ENCODE measurements at regions not wholly inside any gene's neighbourhood (a gene's known extent, or its start where the extent isn't known, plus 50 kb on each side); places are given as distances from the start of the nearest gene placed in this dataset.

DNA sequence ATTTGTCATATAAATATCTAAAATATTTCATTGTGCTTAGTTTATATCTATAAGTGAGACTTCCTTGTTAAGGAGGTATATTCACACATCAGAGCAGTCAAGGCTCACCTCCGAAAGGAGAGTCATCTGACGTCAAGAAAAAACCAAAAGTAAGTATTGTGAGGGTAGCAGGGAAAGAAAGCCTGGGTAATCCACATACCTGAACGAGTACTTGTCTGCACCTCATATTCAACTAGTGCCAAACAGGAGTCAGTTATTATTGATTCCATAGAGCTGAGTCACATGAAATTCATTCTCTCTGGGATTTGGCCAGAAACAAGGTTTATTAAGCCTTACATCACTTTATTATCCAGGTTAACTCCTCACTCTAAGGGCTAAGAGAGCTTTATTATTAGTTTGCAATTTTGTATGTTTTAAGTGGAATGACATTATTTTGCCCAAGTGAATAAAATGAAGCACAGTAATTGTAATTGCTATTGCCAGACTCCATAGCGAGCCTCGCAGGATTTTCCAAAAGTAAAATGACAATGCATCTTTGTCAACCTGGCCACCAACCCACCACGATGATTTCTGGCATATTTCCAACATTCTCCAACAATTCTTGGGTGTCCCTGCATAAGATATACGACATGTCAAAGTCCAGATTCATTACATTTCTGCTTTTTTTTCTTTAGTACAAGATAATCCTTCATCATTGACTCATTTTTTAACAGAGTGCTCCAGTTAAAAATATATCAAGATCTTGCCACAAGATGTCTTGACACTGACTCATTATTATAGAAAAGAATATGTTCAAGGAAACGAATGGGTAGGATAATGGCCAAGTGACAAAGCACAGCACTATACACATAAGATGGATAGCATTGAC lies 1210.4 kb upstream of the ACVR2A start:
- TF ChIP-seq, protein P1, sequence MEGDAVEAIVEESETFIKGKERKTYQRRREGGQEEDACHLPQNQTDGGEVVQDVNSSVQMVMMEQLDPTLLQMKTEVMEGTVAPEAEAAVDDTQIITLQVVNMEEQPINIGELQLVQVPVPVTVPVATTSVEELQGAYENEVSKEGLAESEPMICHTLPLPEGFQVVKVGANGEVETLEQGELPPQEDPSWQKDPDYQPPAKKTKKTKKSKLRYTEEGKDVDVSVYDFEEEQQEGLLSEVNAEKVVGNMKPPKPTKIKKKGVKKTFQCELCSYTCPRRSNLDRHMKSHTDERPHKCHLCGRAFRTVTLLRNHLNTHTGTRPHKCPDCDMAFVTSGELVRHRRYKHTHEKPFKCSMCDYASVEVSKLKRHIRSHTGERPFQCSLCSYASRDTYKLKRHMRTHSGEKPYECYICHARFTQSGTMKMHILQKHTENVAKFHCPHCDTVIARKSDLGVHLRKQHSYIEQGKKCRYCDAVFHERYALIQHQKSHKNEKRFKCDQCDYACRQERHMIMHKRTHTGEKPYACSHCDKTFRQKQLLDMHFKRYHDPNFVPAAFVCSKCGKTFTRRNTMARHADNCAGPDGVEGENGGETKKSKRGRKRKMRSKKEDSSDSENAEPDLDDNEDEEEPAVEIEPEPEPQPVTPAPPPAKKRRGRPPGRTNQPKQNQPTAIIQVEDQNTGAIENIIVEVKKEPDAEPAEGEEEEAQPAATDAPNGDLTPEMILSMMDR (IDR thresholded peaks at IDR 0.05): no peak
- TF ChIP-seq EZH2 (IDR thresholded peaks at IDR 0.05; ENCODE audit: borderline replicate concordance, insufficient read depth, low read depth, low read length, poor library complexity, severe bottlenecking): no peak
